AG09309 (cell line): ENCODE measurements at regions not wholly inside any gene's neighbourhood (a gene's known extent, or its start where the extent isn't known, plus 50 kb on each side); places are given as distances from the start of the nearest gene placed in this dataset.

ENCODE experiments used
- DNase-seq: peaks from one replicate; pipeline ENCODE4 v3.0.0-alpha.2; 2010; ENCODE audit warnings: low read depth
- H3K4me3 ChIP-seq: 2 replicates; pipeline ENCODE4 v1.5.1; 2011; ENCODE audit warnings: mild to moderate bottlenecking, low read depth, low read length, moderate library complexity; ENCODE audit not compliant: control insufficient read depth
- TF ChIP-seq, protein P1 (sequence below): IDR thresholded peaks from 2 replicates; pipeline ENCODE4 v1.5.1; 2011; ENCODE audit warnings: mild to moderate bottlenecking, low read depth, low read length, inconsistent platforms; ENCODE audit not compliant: insufficient read depth, control insufficient read depth; ENCODE audit errors: missing control alignments

- H3K4me3 ChIP-seq: no peak overlapping the region
- no peak for DNase-seq
- TF ChIP-seq, protein P1, sequence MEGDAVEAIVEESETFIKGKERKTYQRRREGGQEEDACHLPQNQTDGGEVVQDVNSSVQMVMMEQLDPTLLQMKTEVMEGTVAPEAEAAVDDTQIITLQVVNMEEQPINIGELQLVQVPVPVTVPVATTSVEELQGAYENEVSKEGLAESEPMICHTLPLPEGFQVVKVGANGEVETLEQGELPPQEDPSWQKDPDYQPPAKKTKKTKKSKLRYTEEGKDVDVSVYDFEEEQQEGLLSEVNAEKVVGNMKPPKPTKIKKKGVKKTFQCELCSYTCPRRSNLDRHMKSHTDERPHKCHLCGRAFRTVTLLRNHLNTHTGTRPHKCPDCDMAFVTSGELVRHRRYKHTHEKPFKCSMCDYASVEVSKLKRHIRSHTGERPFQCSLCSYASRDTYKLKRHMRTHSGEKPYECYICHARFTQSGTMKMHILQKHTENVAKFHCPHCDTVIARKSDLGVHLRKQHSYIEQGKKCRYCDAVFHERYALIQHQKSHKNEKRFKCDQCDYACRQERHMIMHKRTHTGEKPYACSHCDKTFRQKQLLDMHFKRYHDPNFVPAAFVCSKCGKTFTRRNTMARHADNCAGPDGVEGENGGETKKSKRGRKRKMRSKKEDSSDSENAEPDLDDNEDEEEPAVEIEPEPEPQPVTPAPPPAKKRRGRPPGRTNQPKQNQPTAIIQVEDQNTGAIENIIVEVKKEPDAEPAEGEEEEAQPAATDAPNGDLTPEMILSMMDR: no peak
Observed at GRCh38 chr2:17401096-17401495, 117.1 kb downstream of the RAD51AP2 start.

GRCh38 chr2:17398770-17399169, 119.5 kb downstream of the RAD51AP2 start:
- H3K4me3 ChIP-seq: no peak overlapping the region
- no peak for DNase-seq
- TF ChIP-seq, protein P1: no peak

DNA sequence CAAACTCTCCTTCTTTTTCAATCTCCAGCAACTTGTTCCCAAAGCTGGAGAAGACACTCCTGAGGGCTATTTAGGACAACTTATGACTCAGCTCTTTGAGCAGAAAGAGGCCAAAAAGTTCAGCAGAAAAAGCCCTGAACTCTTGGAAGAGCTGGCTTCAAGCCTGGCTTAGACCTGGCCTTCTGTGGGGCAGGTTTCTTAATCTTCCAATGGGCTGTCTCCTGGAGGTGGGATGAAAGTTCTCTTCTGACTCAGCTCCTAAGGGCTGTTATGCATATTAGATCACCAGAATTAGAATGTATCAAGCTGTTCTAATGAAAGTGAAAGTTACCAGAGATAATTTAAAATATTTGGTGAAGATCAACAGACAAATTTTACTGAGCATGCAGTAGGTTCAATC, 129.4 kb downstream of the RAD51AP2 start:
- no peak overlapping the region for H3K4me3 ChIP-seq
- TF ChIP-seq, protein P1: no peak
- no peak for DNase-seq

DNA sequence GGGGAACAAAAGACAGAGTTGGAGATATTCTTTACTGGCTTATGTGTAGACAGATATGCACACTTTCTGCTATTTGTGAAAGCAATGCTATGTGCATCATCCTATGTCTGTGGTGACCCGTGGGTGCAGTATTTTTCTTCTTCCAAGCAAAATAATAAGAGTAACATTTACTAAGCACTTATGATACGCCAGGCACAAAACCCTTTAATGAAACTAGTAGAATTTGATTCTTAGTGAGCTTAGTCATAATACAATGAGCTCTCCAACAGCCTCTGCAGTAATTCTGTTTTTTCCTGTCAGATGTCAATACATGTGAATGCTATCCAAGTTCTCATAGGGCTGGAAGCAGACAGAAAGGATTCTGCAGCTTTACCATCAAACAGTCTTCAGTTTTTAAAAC, 130.6 kb downstream of the RAD51AP2 start:
- no peak overlapping the region for H3K4me3 ChIP-seq
- TF ChIP-seq, protein P1: no peak
- DNase-seq: no peak

DNA sequence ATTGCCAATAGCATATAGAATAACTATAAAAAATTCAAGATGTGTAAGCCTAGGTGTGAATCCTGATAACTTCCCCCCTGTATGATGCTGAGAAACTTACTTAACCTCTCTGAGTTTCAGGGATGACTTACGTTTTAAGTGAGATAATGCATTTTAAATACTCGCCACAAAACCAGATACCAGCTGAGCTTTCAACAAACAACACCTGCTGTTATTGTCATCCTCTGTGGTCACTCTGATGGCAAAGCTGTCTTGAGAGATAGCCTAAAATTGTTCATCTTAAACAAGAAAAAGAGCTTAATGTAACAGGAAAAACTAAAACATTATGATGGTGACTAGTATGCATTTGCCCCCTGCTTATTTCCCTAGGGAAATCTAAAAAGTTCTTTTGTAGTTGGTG, 131.5 kb downstream of the RAD51AP2 start:
- no peak for DNase-seq
- no peak overlapping the region for H3K4me3 ChIP-seq
- TF ChIP-seq, protein P1: no peak

DNA sequence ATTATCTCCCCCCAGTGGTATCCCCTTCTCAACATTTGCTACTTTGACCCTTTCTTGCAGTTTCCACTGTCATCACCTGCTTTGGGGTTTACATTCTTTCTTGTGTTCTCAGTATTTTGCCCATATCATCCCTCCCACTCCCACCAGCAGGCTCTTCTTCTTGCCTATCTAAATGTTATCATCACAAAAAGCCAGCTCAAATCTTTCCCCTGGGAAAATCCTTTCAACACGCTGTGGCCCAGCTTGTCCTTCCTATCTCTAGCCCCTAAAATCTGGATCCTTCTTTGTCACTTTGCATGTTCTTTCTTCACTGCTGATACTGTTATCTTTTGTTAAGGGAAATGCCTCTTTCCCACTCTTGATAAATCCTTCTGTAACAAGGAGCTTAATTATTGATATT, 138.2 kb downstream of the RAD51AP2 start:
- no peak for DNase-seq
- TF ChIP-seq, protein P1: no peak
- no peak overlapping the region for H3K4me3 ChIP-seq

GRCh38 chr2:17375262-17375661, 143.0 kb downstream of the RAD51AP2 start:
- TF ChIP-seq, protein P1: no peak
- DNase-seq: no peak
- no peak overlapping the region for H3K4me3 ChIP-seq
